Progenitor cell of endocrine pancreas (in vitro differentiated cells): ENCODE measurements at regions not wholly inside any gene's neighbourhood (a gene's known extent, or its start where the extent isn't known, plus 50 kb on each side); places are given as distances from the start of the nearest gene placed in this dataset.

Experiments
- DNase-seq: peaks from one replicate; pipeline ENCODE4 v3.0.0; 2021; ENCODE audit warnings: low spot score; ENCODE audit not compliant: unreplicated experiment
- H3K27ac Mint-ChIP-seq: 2 replicates; pipeline ENCODE4 v1.8.0; 2021; ENCODE audit warnings: mild to moderate bottlenecking, moderate library complexity, mixed read lengths
- H3K27me3 Mint-ChIP-seq: 2 replicates; pipeline ENCODE4 v1.8.0; 2021; ENCODE audit warnings: mixed read lengths
- H3K36me3 Mint-ChIP-seq: 2 replicates; pipeline ENCODE4 v1.8.0; 2022; ENCODE audit warnings: mixed read lengths; ENCODE audit not compliant: insufficient read depth
- H3K4me1 Mint-ChIP-seq: 2 replicates; pipeline ENCODE4 v1.8.0; 2021; ENCODE audit warnings: low read depth, mixed read lengths
- H3K4me3 Mint-ChIP-seq: 2 replicates; pipeline ENCODE4 v1.8.0; 2021; ENCODE audit warnings: low read depth, mild to moderate bottlenecking, moderate library complexity, mixed read lengths
- H3K9me3 Mint-ChIP-seq: 2 replicates; pipeline ENCODE4 v1.8.0; 2021; ENCODE audit warnings: low read depth, mixed read lengths
- CTCF ChIP-seq: fragments of 200-600 bp; sonication (generic); IDR thresholded peaks from one replicate; pipeline ENCODE4 v1.5.0; 2021; ENCODE audit warnings: antibody characterized with exemption, mild to moderate bottlenecking; ENCODE audit not compliant: unreplicated experiment

GRCh38 chr1:9478021-9478420, 61.2 kb upstream of the SLC25A33 start:
- H3K4me3 Mint-ChIP-seq = no peak overlapping the region
- no peaks in the 10 kb centered on the region for H3K4me1 Mint-ChIP-seq
- no peak overlapping the region for H3K27ac Mint-ChIP-seq
- TF ChIP-seq CTCF = no peak
- H3K36me3 Mint-ChIP-seq = no peaks in the 10 kb centered on the region
- no peaks in the 10 kb centered on the region for H3K9me3 Mint-ChIP-seq
- no peak for DNase-seq
- H3K27me3 Mint-ChIP-seq = peaks cover 17% of the 10 kb centered on the region

- H3K4me1 Mint-ChIP-seq = no peaks in the 10 kb centered on the region
- H3K27ac Mint-ChIP-seq = no peak overlapping the region
- no peak for TF ChIP-seq CTCF
- no peaks in the 10 kb centered on the region for H3K36me3 Mint-ChIP-seq
- no peak for DNase-seq
- H3K27me3 Mint-ChIP-seq = peaks cover 13% of the 10 kb centered on the region
- no peaks in the 10 kb centered on the region for H3K9me3 Mint-ChIP-seq
- no peak overlapping the region for H3K4me3 Mint-ChIP-seq
Observed at GRCh38 chr1:9481048-9481447, 58.2 kb upstream of the SLC25A33 start.

GRCh38 chr1:9482403-9482802, 56.9 kb upstream of the SLC25A33 start:
- Mint-ChIP-seq H3K4me1 (no peaks in the 10 kb centered on the region), H3K27me3 (peaks cover 14% of the 10 kb centered on the region), H3K4me3 (no peak overlapping the region), H3K27ac (no peak overlapping the region), H3K36me3 (no peaks in the 10 kb centered on the region), H3K9me3 (no peaks in the 10 kb centered on the region)
- no peak for DNase-seq
- no peak for TF ChIP-seq CTCF

- peaks cover 14% of the 10 kb centered on the region for H3K27me3 Mint-ChIP-seq
- no peak for TF ChIP-seq CTCF
- DNase-seq = no peak
- H3K9me3 Mint-ChIP-seq = no peaks in the 10 kb centered on the region
- H3K36me3 Mint-ChIP-seq = no peaks in the 10 kb centered on the region
- no peak overlapping the region for H3K27ac Mint-ChIP-seq
- no peak overlapping the region for H3K4me3 Mint-ChIP-seq
- no peaks in the 10 kb centered on the region for H3K4me1 Mint-ChIP-seq
Observed at GRCh38 chr1:9482816-9483572, 56.3 kb upstream of the SLC25A33 start.

- Mint-ChIP-seq H3K27ac (no peak overlapping the region), H3K9me3 (no peaks in the 10 kb centered on the region), H3K36me3 (no peaks in the 10 kb centered on the region), H3K27me3 (peaks cover 11% of the 10 kb centered on the region), H3K4me1 (no peaks in the 10 kb centered on the region), H3K4me3 (no peak overlapping the region)
- DNase-seq = no peak
- TF ChIP-seq CTCF = no peak
Observed at GRCh38 chr1:9486466-9487140, 52.7 kb upstream of the SLC25A33 start.
